H1 (cell line): ENCODE measurements at regions not wholly inside any gene's neighbourhood (a gene's known extent, or its start where the extent isn't known, plus 50 kb on each side); places are given as distances from the start of the nearest gene placed in this dataset.

Source experiments
- CTCF ChIA-PET: fragments of 300-600 bp; sonication (Branson Sonifier 250); formaldehyde crosslinking; loops from one replicate; lab custom pipeline; 2021; ENCODE audit not compliant: partially characterized antibody; lab: Charles Lee
- POLR2A ChIA-PET: fragments of 300-600 bp; sonication (Branson Sonifier 250); formaldehyde crosslinking; loops from one replicate; lab custom pipeline; 2021; ENCODE audit warnings: inconsistent platforms; ENCODE audit not compliant: partially characterized antibody; lab: Charles Lee
- DNase-seq, 2 experiments: peaks; one replicate each; pipeline versions ENCODE4 v3.0.0 to v3.0.0-alpha.2; 2010 to 2022; ENCODE audit warnings: low spot score in 2 of 2, low read depth in 1 of 2, mixed read lengths in 1 of 2
- FAIRE-seq: peaks from 2 replicates; lab custom pipeline; 2011; peaks lifted over from hg19 to GRCh38; lab: Jason Lieb, UNC
- H2AFZ ChIP-seq: 2 replicates; pipeline ENCODE4 v1.8.1; 2012; ENCODE audit warnings: low read length, inconsistent platforms
- H2AK5ac ChIP-seq: 2 replicates; pipeline ENCODE4 v1.6.1; 2013; ENCODE audit warnings: low read depth, low read length
- H2BK120ac ChIP-seq: replicated peaks from 2 replicates; pipeline ENCODE3; 2013; ENCODE audit warnings: low read depth, low read length, inconsistent platforms
- H2BK12ac ChIP-seq: 2 replicates; pipeline ENCODE4 v1.6.1; 2013; ENCODE audit warnings: low read depth, low read length
- H2BK15ac ChIP-seq: 2 replicates; pipeline ENCODE4 v1.6.1; 2013; ENCODE audit warnings: low read length
- H2BK20ac ChIP-seq: 2 replicates; pipeline ENCODE4 v1.6.1; 2013; ENCODE audit warnings: low read length
- H2BK5ac ChIP-seq: 2 replicates; pipeline ENCODE4 v1.6.1; 2013; ENCODE audit warnings: low read depth, low read length
- H3K14ac ChIP-seq: 2 replicates; pipeline ENCODE4 v1.6.1; 2013; ENCODE audit warnings: inconsistent platforms; ENCODE audit not compliant: insufficient read length
- H3K18ac ChIP-seq: 2 replicates; pipeline ENCODE4 v1.6.1; 2013; ENCODE audit warnings: low read length; ENCODE audit errors: extremely low read depth
- H3K23ac ChIP-seq: 2 replicates; pipeline ENCODE4 v1.6.1; 2013; ENCODE audit warnings: inconsistent platforms; ENCODE audit not compliant: insufficient read length
- H3K23me2 ChIP-seq: 2 replicates; pipeline ENCODE4 v1.6.1; 2013; ENCODE audit warnings: low read depth, low read length
- H3K27ac ChIP-seq: 2 replicates; pipeline ENCODE4 v1.6.1; 2011; ENCODE audit warnings: low read depth, low read length, inconsistent platforms
- H3K27me3 ChIP-seq, 4 experiments: replicated peaks in 1 of 4; 1 replicate in 1 of 4; 2 replicates in 3 of 4; pipeline versions ENCODE4 v1.6.1 to v1.8.1; 2011 to 2013; ENCODE audit warnings: low read length in 3 of 4, mild to moderate bottlenecking in 3 of 4, inconsistent platforms in 2 of 4, mixed read lengths in 2 of 4, moderate library complexity in 1 of 4; ENCODE audit not compliant: control insufficient read depth in 3 of 4, insufficient read depth in 3 of 4; ENCODE audit errors: extremely low read depth in 1 of 4
- H3K36me3 ChIP-seq, 4 experiments: 2 replicates each; pipeline versions ENCODE4 v1.6.1 to v1.8.1; 2011 to 2013; ENCODE audit warnings: mild to moderate bottlenecking in 4 of 4, low read length in 3 of 4, moderate library complexity in 2 of 4, control low read depth in 1 of 4, inconsistent platforms in 1 of 4; ENCODE audit not compliant: insufficient read depth in 4 of 4, control insufficient read depth in 2 of 4
- H3K4ac ChIP-seq: replicated peaks from 2 replicates; pipeline ENCODE3; 2013; ENCODE audit warnings: low read length, low read depth, mixed read lengths, inconsistent platforms; ENCODE audit not compliant: insufficient read length
- H3K4me1 ChIP-seq, 4 experiments: replicated peaks in 1 of 4; 1 replicate in 1 of 4; 2 replicates in 3 of 4; pipeline versions ENCODE4 v1.6.1 to v1.8.1; 2011 to 2013; ENCODE audit warnings: low read length in 3 of 4, inconsistent platforms in 2 of 4, mixed read lengths in 1 of 4; ENCODE audit not compliant: insufficient read depth in 4 of 4, control insufficient read depth in 3 of 4
- H3K4me2 ChIP-seq, 2 experiments: 2 replicates each; pipeline versions ENCODE4 v1.6.1 to v1.8.1; 2011 to 2013; ENCODE audit warnings: low read depth in 2 of 2, low read length in 2 of 2, control low read depth in 1 of 2, inconsistent platforms in 1 of 2, mild to moderate bottlenecking in 1 of 2; ENCODE audit not compliant: insufficient read depth in 1 of 2
- H3K4me3 ChIP-seq, 4 experiments: fragments of 200-600, 300-600 bp in 1 of 4; sonication (generic), shearing (Covaris generic), sonication (Bioruptor Twin) in 1 of 4; 2 replicates each; pipeline versions ENCODE4 v1.5.1 to v1.8.1; 2011 to 2016; ENCODE audit warnings: low read length in 4 of 4, low read depth in 3 of 4, control low read depth in 2 of 4, inconsistent platforms in 2 of 4, mild to moderate bottlenecking in 2 of 4, mixed read lengths in 1 of 4, moderate library complexity in 1 of 4; ENCODE audit not compliant: insufficient read depth in 2 of 4; ENCODE audit errors: extremely low read depth in 1 of 4
- H3K56ac ChIP-seq: replicated peaks from 2 replicates; pipeline ENCODE3; 2013; ENCODE audit warnings: low read depth, mild to moderate bottlenecking, mixed read lengths, low read length, inconsistent platforms; ENCODE audit not compliant: insufficient read length
- H3K79me1 ChIP-seq: 2 replicates; pipeline ENCODE4 v1.6.1; 2013; ENCODE audit warnings: low read depth, low read length, control low read depth
- H3K79me2 ChIP-seq, 2 experiments: 2 replicates each; pipeline versions ENCODE4 v1.6.1 to v1.8.1; 2012 to 2013; ENCODE audit warnings: low read length in 2 of 2, mild to moderate bottlenecking in 2 of 2, inconsistent platforms in 1 of 2; ENCODE audit not compliant: insufficient read depth in 2 of 2, control insufficient read depth in 1 of 2
- H3K9ac ChIP-seq, 4 experiments: replicated peaks in 1 of 4; 1 replicate in 1 of 4; 2 replicates in 3 of 4; pipeline versions ENCODE4 v1.6.1 to v1.8.1; 2011 to 2013; ENCODE audit warnings: low read depth in 3 of 4, low read length in 3 of 4, control low read depth in 2 of 4, mild to moderate bottlenecking in 2 of 4, moderate library complexity in 2 of 4, inconsistent platforms in 1 of 4; ENCODE audit errors: extremely low read depth in 1 of 4
- H3K9me3 ChIP-seq, 2 experiments: 2 replicates each; pipeline versions ENCODE4 v1.6.1 to v1.8.1; 2012 to 2013; ENCODE audit warnings: mild to moderate bottlenecking in 2 of 2, moderate library complexity in 2 of 2, control low read depth in 1 of 2, inconsistent platforms in 1 of 2, low read depth in 1 of 2, low read length in 1 of 2, mixed read lengths in 1 of 2; ENCODE audit not compliant: insufficient read depth in 2 of 2
- H4K20me1 ChIP-seq, 2 experiments: replicated peaks in 1 of 2; 2 replicates each; pipeline versions ENCODE3 to v1.8.1; 2011 to 2013; ENCODE audit warnings: inconsistent platforms in 2 of 2, low read length in 2 of 2, mild to moderate bottlenecking in 1 of 2; ENCODE audit not compliant: insufficient read depth in 2 of 2, control insufficient read depth in 1 of 2
- H4K5ac ChIP-seq: 2 replicates; pipeline ENCODE4 v1.6.1; 2013; ENCODE audit warnings: low read length, low read depth, mixed read lengths, inconsistent platforms; ENCODE audit not compliant: insufficient read length
- H4K8ac ChIP-seq: 2 replicates; pipeline ENCODE4 v1.8.0; 2013; ENCODE audit warnings: mild to moderate bottlenecking, moderate library complexity, low read length, inconsistent platforms; ENCODE audit not compliant: insufficient read depth; ENCODE audit errors: extremely low read depth
- H4K91ac ChIP-seq: replicated peaks from 2 replicates; pipeline ENCODE3; 2013; ENCODE audit warnings: low read length, mixed read lengths, inconsistent platforms; ENCODE audit not compliant: insufficient read length
- EZH2 ChIP-seq: fragments of 200-600 bp; sonication (generic); IDR thresholded peaks from 2 replicates; pipeline ENCODE4 v1.7.1; 2012; ENCODE audit warnings: low read depth, mild to moderate bottlenecking, moderate library complexity, low read length, inconsistent platforms; ENCODE audit not compliant: severe bottlenecking
- KDM4A ChIP-seq: IDR thresholded peaks from one replicate; pipeline ENCODE4 v1.7.1; 2012; ENCODE audit warnings: low read depth, mild to moderate bottlenecking, moderate library complexity, low read length, inconsistent platforms; ENCODE audit not compliant: severe bottlenecking
- RAD21 ChIP-seq, 2 experiments: IDR thresholded peaks in 1 of 2; conservative IDR thresholded peaks in 1 of 2; 2 replicates each; pipeline ENCODE4 v1.6.1; 2011; ENCODE audit warnings: low read depth in 2 of 2, low read length in 2 of 2, improper control_type of control experiment in 1 of 2, inconsistent platforms in 1 of 2, mild to moderate bottlenecking in 1 of 2, moderate library complexity in 1 of 2
- SIN3A ChIP-seq, 2 experiments: IDR thresholded peaks in 1 of 2; conservative IDR thresholded peaks in 1 of 2; 2 replicates each; pipeline ENCODE4 v1.6.1; 2011 to 2012; ENCODE audit warnings: low read length in 2 of 2, improper control_type of control experiment in 1 of 2, low read depth in 1 of 2, mild to moderate bottlenecking in 1 of 2
- SIRT6 ChIP-seq: IDR thresholded peaks from one replicate; pipeline ENCODE4 v1.7.1; 2012; ENCODE audit warnings: low read length, inconsistent platforms
- SRF ChIP-seq: IDR thresholded peaks from 2 replicates; pipeline ENCODE4 v1.6.1; 2011; ENCODE audit warnings: mild to moderate bottlenecking, low read depth, low read length, moderate library complexity
- TAF1 ChIP-seq: IDR thresholded peaks from 2 replicates; pipeline ENCODE4 v1.6.1; 2011; ENCODE audit warnings: mild to moderate bottlenecking, low read depth, low read length
- TEAD4 ChIP-seq: IDR thresholded peaks from 2 replicates; pipeline ENCODE4 v1.6.1; 2012; ENCODE audit warnings: low read depth, low read length, inconsistent platforms, mixed read lengths
- WGBS, 2 experiments: shearing (Covaris generic) in 1 of 2; methylation state at CpG; one replicate each; pipeline versions ENCODE4 v1.1.6 to v1.1.7; 2013 to 2015; ENCODE audit warnings: low lambda C conversion rate in 2 of 2, mixed read lengths in 2 of 2, inconsistent platforms in 1 of 2, low coverage in 1 of 2, missing lambda C conversion rate in 1 of 2; ENCODE audit not compliant: insufficient replicate concordance in 2 of 2, insufficient coverage in 1 of 2, insufficient read length in 1 of 2; ENCODE audit errors: extremely low coverage in 1 of 2, missing lambda C conversion rate in 1 of 2; 5-methylcytosine and 5-hydroxymethylcytosine counted together
- TF ChIP-seq, protein P1 (sequence below): IDR thresholded peaks from 2 replicates; pipeline ENCODE4 v1.6.1; 2012; ENCODE audit warnings: low read length, inconsistent platforms

DNA sequence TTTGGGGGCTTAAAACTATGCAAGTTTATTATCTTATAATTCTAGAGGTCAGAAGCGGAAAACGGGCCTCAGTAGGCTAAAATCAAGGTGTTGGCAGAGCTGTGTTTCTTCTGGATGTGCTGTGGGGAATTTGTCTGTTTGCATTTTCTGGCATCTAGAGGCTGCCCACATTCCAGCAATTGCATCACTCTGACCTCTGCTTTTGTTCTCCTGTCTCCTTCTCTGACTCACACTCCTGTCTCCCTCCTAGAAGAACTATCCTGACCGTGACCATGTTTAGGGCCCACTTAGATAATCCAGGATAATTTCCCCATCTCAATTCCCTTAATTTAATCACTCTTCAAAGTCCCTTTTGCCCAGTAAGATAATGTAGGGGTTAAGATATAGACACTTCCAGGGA is 127.4 kb upstream of the DEPDC1 start:
- Histone ChIP-seq H3K56ac (no peak overlapping the region), H2AK5ac (no peak overlapping the region), H2BK120ac (no peak overlapping the region), H3K4me2 (no peak overlapping the region), H4K20me1 (no peaks in the 10 kb centered on the region), H3K23ac (no peak overlapping the region), H2BK12ac (no peak overlapping the region), H3K9me3 (peaks cover 22% of the 10 kb centered on the region in 2 experiments), H3K4ac (no peak overlapping the region), H2BK20ac (no peak overlapping the region), H3K79me2 (no peaks in the 10 kb centered on the region), H2BK15ac (no peak overlapping the region), H2AFZ (no peak overlapping the region), H3K18ac (no peak overlapping the region), H3K36me3 (no peaks in the 10 kb centered on the region; a peak in 1 of 8 replicates), H3K79me1 (no peaks in the 10 kb centered on the region), H2BK5ac (no peak overlapping the region), H4K8ac (no peak overlapping the region), H3K4me1 (no peaks in the 10 kb centered on the region; a peak in 1 of 7 replicates), H3K9ac (no peak overlapping the region), H3K27ac (no peak overlapping the region), H4K5ac (no peak overlapping the region), H3K14ac (no peak overlapping the region), H3K4me3 (no peak overlapping the region), H3K27me3 (no peaks in the 10 kb centered on the region), H4K91ac (no peak overlapping the region), H3K23me2 (no peaks in the 10 kb centered on the region)
- FAIRE-seq = no peak
- no peak for DNase-seq
- ChIA-PET POLR2A (no interaction called here), CTCF (interaction anchor here (1.2 to 1.4 kb wide), 2 partner anchors 29 to 160 kb away, joined by 3 read pairs; no protein-coding TSS in a partner anchor)
- 86% methylated on average over 3 of the region's 3 CpGs; no CpG with 5 or more reads in 1 of the 2 experiments for WGBS, 2 experiments
- TF ChIP-seq SIN3A (conservative IDR thresholded peaks at IDR 0.05 in 1 of 2, IDR thresholded peaks at IDR 0.05 in 1 of 2; ENCODE audit: low read depth in 1 of 2, low read length in 2 of 2) (no peak), SRF (no peak), RAD21 (IDR thresholded peaks at IDR 0.05 in 1 of 2, conservative IDR thresholded peaks at IDR 0.05 in 1 of 2; ENCODE audit: low read depth in 2 of 2, low read length in 2 of 2) (no peak), TAF1 (no peak), KDM4A (no peak), EZH2 (no peak), SIRT6 (no peak), TEAD4 (peak; percentile 37; the same call in 1 of the 2 replicates)
- TF ChIP-seq, protein P1, sequence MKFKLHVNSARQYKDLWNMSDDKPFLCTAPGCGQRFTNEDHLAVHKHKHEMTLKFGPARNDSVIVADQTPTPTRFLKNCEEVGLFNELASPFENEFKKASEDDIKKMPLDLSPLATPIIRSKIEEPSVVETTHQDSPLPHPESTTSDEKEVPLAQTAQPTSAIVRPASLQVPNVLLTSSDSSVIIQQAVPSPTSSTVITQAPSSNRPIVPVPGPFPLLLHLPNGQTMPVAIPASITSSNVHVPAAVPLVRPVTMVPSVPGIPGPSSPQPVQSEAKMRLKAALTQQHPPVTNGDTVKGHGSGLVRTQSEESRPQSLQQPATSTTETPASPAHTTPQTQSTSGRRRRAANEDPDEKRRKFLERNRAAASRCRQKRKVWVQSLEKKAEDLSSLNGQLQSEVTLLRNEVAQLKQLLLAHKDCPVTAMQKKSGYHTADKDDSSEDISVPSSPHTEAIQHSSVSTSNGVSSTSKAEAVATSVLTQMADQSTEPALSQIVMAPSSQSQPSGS = no peak
- TF ChIP-seq, all 59 proteins: peak for 1
